ENCODE measurements at regions not wholly inside any gene's neighbourhood (a gene's known extent, or its start where the extent isn't known, plus 50 kb on each side); places are given as distances from the start of the nearest gene placed in this dataset.

DNA sequence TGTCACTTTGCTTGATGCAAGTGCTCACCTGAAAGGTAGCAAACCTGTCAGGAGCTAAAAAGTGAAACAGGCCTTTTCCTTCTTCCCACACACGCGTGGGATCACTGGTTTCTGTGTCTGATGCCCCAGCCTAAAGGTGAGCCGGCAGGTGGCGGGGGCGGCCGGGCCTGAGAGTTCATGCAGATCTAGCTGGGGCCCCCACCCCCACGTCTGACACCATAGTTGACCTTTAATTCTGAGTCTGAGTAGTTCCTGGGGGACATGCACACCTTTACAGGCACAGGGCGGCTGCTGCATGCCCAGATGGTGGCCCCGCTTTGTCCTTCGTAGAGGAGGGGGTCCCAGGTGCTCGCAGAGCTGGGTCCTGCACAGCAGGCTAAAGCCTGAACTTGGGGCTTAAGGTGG is 345.3 kb downstream of the TEX29 start:
- TF ChIP-seq, protein P1, sequence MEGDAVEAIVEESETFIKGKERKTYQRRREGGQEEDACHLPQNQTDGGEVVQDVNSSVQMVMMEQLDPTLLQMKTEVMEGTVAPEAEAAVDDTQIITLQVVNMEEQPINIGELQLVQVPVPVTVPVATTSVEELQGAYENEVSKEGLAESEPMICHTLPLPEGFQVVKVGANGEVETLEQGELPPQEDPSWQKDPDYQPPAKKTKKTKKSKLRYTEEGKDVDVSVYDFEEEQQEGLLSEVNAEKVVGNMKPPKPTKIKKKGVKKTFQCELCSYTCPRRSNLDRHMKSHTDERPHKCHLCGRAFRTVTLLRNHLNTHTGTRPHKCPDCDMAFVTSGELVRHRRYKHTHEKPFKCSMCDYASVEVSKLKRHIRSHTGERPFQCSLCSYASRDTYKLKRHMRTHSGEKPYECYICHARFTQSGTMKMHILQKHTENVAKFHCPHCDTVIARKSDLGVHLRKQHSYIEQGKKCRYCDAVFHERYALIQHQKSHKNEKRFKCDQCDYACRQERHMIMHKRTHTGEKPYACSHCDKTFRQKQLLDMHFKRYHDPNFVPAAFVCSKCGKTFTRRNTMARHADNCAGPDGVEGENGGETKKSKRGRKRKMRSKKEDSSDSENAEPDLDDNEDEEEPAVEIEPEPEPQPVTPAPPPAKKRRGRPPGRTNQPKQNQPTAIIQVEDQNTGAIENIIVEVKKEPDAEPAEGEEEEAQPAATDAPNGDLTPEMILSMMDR (IDR thresholded peaks at IDR 0.05; ENCODE audit: low read length) = no peak
- TF ChIP-seq EZH2phosphoT487 (IDR thresholded peaks at IDR 0.05; ENCODE audit: low read length) (no peak), EZH2 (optimal IDR thresholded peaks at IDR 0.05; ENCODE audit: low read depth, low read length) (no peak)
